ENCODE measurements at regions not wholly inside any gene's neighbourhood (a gene's known extent, or its start where the extent isn't known, plus 50 kb on each side); places are given as distances from the start of the nearest gene placed in this dataset.

- no peak for DNase-seq
These were observed 254.6 kb upstream of the KIRREL3 start for GRCh38 chr11:127255209-127255608.

GRCh38 chr11:127252321-127252720 is 251.8 kb upstream of the KIRREL3 start:
- DNase-seq = no peak

GRCh38 chr11:127249576-127249975 is 249.0 kb upstream of the KIRREL3 start:
- DNase-seq = no peak

GRCh38 chr11:127248476-127248875 is 247.9 kb upstream of the KIRREL3 start:
- no peak for DNase-seq

- no peak for DNase-seq
These were observed 246.8 kb upstream of the KIRREL3 start for GRCh38 chr11:127247261-127247851.

- no peak for DNase-seq
These were observed 242.1 kb upstream of the KIRREL3 start for GRCh38 chr11:127242676-127243075.

GRCh38 chr11:127238321-127238720 is 237.8 kb upstream of the KIRREL3 start:
- DNase-seq = no peak

GRCh38 chr11:127236776-127237175 is 236.2 kb upstream of the KIRREL3 start:
- DNase-seq = no peak

GRCh38 chr11:127233998-127234397 is 233.4 kb upstream of the KIRREL3 start:
- DNase-seq = no peak

GRCh38 chr11:127230392-127230791 is 229.8 kb upstream of the KIRREL3 start:
- no peak for DNase-seq

- no peak for DNase-seq
These were observed 226.4 kb upstream of the KIRREL3 start for GRCh38 chr11:127226949-127227348.

GRCh38 chr11:127226380-127226779 is 225.8 kb upstream of the KIRREL3 start:
- no peak for DNase-seq

GRCh38 chr11:127225619-127226018 is 225.0 kb upstream of the KIRREL3 start:
- no peak for DNase-seq

- no peak for DNase-seq
These were observed 223.7 kb upstream of the KIRREL3 start for GRCh38 chr11:127224276-127224675.

- no peak for DNase-seq
These were observed 223.1 kb upstream of the KIRREL3 start for GRCh38 chr11:127223633-127224032.

GRCh38 chr11:127223026-127223425 is 222.5 kb upstream of the KIRREL3 start:
- no peak for DNase-seq

GRCh38 chr11:127219704-127220103 is 219.1 kb upstream of the KIRREL3 start:
- DNase-seq = no peak

- DNase-seq = no peak
These were observed 217.7 kb upstream of the KIRREL3 start for GRCh38 chr11:127218275-127218608.

GRCh38 chr11:127217452-127218274 is 217.1 kb upstream of the KIRREL3 start:
- no peak for DNase-seq

GRCh38 chr11:127205688-127206217 is 205.2 kb upstream of the KIRREL3 start:
- no peak for DNase-seq

- no peak for DNase-seq
These were observed 202.9 kb upstream of the KIRREL3 start for GRCh38 chr11:127203490-127203889.

GRCh38 chr11:127202105-127202504 is 201.5 kb upstream of the KIRREL3 start:
- no peak for DNase-seq

GRCh38 chr11:127199306-127199801 is 198.8 kb upstream of the KIRREL3 start:
- no peak for DNase-seq

GRCh38 chr11:127195501-127196120 is 195.0 kb upstream of the KIRREL3 start:
- no peak for DNase-seq

Data from CD4-positive, alpha-beta T cell treated with Interleukin-17A for 1 hour (primary cell).